CD4-positive, alpha-beta T cell treated with Interferon alpha-2 for 1 hour (primary cell): ENCODE measurements at regions not wholly inside any gene's neighbourhood (a gene's known extent, or its start where the extent isn't known, plus 50 kb on each side); places are given as distances from the start of the nearest gene placed in this dataset.
"Not testable (repeated sequence)": the region's sequence is repeated elsewhere in the genome, so short reads cannot be mapped to it uniquely, and the experiment has no call there.

Experiments
- DNase-seq, 2 donors: peaks; one replicate each; pipeline ENCODE4 v3.0.0-alpha.2; 2020 to 2022

DNA sequence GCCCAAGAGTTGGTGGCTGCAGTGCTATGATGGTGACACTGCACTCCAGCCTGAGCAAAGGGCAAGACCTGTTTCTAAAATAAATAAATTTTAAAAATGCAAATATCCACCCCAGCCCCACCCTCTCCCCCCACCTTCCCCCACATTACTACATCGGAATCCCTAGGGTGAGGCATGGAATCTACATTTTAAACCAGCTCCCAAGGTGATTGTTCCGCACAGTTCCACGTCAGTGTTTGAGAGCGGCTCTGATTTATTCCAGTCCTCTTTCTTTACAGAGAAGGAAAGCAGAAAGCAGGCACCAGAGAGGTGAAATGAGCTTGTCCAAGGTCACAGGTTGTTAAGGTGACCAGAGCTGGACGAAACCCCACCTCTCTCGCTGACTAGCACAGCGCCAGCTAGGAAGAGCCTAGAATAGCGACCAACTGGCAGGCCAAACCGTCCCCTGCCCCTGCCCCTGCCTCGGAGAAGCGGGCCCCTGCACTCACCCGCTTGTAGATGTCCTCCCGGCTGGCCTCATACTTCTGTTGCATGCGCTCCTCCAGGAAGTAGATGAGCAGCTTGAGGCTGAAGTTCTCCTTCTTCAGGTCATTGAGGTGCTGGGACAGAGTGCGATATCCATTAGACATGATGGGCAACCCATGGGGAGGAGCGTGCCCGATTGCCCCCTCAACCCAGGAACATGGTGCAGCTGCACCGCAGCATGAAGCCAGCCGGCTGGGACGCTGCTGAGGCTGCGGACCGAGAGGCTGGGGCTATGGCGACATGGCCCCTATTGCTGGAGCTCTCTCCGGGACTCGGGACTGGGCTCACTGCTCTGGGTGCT, 103.7 kb upstream of the NBPF26 start:
- not testable (repeated sequence) for DNase-seq

DNA sequence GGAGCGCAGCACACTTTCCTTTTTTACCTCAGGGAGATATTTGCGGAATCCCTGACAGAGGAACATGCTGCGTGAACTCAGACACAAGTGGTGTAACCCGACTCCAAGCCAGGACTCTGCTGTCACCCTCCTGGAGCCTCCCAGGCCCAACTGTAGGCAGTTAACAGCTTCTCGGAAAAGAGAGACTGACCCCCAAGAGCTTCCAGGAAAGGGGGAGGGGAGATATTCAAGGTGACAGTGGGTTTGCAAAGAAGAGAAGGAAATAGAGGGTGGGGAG, 103.1 kb upstream of the NBPF26 start:
- not testable (repeated sequence) for DNase-seq

DNA sequence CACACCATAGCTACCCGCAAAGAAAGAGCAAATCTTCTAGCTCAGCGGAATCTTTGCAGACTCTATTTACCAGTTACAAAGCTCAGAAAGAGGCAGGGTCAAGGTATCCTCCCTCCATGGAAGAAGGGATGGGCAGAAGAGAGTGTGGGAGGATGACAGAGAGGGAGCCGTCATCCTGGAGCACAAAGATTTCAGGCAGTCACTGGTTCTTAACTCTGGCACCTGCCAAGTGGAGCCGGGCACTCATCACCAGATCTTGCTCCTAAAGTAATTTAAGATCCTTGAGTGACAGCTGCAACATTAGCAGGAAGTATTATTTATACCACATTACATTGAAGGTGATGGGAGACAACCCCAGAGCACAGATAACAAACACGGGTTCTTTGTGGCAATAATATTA, 102.5 kb upstream of the NBPF26 start:
- DNase-seq = not testable (repeated sequence)

DNA sequence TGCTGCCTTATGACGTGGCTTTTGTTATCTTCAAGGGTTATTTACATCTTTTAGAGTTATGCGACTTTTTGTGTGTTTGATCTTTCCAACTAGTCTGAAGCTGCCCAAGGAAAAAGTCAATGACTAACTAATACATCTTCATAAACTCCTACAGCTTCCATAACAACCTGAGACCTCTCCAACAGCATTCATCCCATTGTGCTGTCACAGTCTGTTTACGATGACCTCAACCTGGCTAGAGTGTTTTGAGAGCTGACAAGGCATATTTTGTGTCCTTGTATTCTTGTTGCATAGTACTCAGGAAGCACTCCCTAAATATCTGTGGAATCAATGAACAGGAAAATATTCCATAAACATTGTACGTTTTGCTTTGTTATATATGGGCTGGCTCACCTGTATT, 100.2 kb upstream of the NBPF26 start:
- not testable (repeated sequence) for DNase-seq

DNA sequence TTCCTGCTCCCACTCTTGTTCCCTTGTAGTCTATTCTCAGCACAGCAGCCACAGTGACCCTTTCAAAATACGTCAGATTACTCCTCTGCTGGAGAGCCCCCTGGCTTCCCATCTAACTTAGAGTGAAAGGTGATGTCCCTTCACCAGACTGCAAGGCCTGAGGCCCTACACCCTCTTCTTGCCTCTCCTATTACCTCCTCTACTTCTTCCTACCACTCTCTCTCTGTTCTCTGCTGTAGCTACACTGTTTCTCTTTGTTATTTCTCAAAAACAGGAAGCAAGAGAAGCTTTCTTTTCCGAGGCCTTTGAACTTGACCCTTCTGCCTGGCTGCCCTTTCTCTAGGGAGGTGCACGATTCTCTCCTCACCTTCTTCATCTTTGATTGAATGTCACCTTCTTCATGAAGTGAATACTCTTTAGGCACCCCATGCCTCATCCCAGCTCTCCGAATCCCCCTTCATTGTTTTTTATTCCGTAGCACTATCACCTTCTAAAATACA, 99.1 kb upstream of the NBPF26 start:
- not testable (repeated sequence) for DNase-seq

DNA sequence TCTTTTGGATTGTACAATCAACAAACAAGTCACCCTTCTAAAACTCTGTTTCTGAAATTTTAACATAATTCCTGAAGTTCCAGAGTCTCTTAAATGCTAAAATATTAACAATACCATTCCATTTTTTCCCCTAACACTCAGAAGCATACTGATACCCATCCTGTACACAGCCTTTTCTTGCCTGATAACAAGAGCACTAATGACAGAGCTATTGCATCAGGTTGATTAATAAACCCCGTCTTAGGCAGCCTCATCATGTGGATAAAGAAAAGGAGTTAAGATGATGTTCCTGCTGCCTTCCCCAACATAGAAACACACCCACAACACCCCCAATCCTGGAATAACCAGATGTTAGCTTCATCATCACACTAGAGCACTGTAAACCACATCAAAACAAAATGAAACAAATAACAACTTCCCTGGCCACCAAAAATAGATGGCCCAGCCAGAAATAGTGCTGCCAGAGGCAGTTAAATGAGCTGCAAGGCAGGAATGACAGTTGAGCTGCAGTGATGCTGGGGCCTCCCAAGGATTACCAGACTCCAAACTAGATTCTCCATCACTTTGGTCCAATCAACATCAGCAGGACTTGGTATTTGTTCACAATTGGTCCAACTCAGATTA, 93.8 kb upstream of the NBPF26 start:
- not testable (repeated sequence) for DNase-seq

DNA sequence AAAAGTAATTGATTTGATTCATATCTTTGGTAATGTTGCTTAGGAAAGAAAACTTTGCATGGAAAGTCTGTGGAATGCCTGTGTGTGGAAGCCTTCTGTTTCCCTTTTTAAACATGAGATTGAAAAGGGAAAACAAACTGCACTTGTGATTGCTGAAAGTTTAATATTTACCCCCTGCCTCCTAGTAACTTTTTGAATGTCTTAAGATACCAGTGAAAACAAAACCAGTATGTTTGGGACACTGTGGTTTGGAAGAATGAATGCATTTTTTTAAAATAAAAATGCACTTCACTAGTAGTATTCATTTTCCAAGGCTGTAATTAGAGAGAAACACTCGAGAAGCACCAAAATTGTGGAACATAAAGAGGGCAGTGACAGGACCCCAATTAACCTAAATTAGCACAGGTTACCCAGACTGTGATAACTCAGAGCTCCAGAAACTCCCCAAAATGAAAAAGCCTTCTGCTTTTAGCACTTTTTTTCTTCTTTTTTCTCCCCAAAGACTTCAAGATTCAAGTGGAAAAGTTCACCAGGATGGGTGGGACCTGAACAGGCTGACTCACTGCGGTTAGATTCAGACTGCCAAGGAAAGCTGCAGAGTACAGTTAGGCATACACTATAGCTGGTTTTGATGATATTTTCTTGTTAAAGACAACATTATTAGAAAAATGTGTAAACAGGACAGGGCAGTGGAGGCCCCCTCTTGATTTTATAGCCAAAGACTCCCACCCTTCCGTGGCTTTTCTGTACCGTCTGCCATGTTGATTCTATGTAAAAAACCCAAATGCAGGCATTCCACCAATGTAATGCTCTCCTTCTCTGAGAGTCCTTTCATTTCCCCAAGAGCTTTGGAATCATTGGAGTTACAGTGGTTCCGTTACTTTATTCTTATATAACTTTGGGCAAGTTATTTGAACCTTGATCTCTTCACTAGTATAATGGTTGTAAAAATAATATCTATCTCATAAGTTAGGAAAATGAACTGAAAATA, 88.6 kb upstream of the NBPF26 start:
- DNase-seq = not testable (repeated sequence)

DNA sequence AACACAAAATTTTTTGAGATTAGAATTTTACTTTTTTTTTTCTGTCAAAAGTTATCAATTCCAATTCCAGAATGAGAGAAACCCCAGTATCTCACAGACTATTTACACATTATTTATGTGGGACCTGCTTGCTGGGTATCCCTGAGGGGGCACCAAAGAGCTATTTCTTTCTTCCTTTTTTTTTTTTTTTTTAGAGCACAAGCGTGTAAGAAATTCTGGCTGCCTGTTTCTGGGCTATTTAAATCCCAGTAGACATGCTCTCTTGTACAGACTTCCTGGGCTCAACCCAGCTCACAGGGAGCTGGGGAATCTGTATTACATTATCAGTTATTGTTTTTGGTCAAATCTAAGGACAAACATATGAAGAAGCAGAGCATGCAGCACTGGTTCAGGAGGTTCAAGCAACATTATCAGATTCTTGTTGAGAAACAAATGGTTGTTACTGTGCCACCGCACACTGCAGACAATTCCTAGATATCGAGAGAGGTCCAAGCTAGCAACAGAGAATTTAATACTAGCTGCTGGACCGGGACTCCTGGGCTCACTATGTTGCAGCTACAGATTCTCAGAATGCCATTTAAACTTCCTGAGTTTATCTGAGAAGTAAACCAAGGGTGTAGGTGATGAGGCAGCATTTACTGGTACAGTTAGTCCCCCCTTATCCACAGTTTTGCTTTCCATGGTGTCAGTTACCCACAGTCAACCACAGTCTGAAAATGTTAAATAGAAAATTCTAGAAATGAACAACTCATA, 83.3 kb upstream of the NBPF26 start:
- not testable (repeated sequence) for DNase-seq

DNA sequence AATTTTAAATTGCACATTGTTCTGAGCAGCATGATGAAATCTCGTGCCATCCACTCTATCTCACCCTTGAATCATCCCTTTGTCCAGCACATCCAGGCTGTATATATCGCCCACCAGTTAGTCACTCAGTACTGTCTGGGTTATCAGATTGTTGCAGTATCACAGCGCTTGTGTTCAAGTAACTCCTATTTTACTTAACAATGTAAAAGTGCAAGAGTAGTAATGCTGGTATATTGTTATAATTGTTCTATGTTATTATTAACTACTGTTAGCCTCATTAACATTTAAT, 82.8 kb upstream of the NBPF26 start:
- DNase-seq = not testable (repeated sequence)

DNA sequence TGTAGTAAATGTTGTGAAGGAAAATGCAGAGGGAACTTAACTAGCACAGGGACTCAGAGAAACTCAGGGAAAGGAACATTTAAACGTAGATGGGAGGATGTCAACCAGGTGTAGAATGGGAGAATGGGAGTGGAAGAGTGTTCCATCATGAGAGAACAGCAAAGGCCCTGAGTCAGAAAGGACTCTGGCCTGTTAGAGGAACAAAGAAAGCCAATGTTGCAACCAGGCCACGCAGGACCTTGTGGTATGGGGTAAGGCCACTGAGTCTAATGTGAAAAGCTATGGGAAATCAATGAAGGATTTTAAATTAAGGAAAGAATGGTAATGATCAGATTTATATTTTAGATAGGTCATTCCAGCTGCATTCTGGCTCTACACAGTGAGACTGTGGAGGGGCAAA, 76.6 kb upstream of the NBPF26 start:
- not testable (repeated sequence) for DNase-seq

DNA sequence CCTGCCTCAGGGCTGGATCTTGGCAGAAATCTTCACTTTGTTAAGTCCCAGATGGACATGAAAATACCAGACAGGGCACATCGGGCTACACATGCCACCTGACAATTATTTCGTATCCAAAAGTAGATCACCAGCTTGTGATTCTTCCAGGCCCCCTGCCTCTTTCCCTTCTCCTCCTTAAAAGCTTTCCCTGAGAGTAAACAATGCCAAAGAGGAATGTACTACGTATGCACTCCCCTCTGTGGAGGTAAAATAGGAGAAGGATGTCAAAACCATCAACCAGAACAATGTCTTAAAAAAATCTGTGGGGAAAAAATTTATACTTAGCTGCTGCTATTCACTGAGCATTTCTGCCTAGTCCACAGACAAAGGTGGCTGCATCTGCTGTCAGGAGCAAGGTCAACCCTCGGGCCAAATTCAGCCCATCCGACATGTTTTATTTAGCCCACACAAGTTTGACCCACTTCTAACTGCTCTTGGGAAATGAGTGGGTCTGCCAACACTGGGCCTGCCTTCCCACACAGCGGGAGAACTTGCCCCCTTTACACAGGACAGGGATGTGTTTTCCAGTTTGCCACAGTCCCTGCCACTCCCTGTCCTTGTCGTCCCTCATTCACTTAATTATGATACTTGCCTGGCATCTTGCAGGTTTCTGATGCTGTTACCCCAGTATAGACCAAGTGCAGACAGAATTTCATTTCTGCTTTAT, 74.7 kb upstream of the NBPF26 start:
- DNase-seq = not testable (repeated sequence)

DNA sequence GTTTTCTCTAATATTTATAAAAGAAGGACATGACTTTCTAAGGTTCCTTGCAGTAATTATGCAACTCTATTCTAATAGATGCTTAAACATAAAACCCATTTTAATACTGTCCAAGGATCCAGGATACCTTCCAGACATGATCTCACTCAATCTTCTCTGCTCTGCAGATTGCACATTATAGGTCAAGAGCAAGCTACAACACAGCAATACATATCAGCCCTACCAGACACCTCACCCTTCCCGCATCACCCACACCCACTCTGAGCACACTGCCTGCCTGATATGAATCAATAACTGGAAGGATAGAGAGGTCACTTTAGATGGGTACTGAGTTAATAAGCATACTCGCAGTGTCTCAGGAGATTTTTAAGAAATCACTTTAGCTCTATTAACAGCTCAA, 74.0 kb upstream of the NBPF26 start:
- not testable (repeated sequence) for DNase-seq

DNA sequence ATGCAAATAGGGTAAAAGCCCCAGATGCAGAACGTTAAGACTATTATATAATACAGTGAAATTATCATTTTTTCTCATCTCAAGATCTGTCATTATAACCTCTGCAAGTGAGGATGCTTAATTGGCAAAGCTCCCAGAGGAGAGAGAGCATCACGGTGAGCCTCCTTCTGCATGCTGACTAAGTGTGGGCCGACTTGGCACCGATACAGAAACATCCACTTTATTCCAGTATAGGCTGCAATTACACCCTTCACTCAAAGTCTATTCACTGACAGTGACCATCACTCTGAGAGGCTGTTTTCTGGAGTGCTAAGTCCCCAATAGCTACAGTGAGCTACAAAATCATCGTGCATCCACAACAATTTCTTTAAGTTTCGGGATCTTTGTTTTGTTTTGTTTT, 69.6 kb upstream of the NBPF26 start:
- not testable (repeated sequence) for DNase-seq

DNA sequence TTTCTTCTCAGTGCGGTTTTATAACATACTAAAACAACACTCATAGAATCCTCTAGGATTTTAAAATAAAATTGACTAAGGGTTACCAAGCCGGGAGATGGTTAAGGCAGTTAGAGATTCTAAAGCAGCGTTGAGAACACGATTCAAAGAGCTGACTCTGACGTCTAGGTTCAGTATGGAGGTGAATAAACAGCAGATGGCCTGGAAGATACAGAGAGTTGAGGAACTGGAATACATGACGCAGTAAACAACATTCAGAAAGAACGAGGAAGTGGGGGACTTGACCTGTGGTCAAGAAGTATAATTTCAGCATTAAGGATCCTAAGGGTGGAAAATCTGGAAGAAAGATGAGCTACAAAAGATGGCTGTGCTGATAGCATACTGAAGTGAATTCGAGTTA, 68.4 kb upstream of the NBPF26 start:
- DNase-seq = not testable (repeated sequence)

DNA sequence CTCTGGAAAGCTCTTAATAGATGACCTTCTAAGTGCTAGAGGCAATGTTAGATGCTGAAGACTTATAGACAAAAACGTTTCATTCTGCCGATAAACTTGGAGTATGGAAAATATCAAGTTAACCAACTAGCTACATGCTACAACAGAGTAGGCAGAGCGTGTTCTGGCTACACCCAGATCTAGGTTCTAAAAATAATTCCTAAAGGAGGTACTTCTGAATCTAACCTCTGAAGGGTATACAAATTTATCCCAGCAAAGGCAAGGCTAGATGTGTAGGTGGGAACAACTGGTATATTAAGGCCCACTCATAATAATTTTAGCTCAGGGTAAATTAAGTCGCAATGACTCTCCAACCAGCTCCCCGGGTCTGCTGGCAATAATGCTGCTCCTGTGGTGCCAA, 67.6 kb upstream of the NBPF26 start:
- not testable (repeated sequence) for DNase-seq

DNA sequence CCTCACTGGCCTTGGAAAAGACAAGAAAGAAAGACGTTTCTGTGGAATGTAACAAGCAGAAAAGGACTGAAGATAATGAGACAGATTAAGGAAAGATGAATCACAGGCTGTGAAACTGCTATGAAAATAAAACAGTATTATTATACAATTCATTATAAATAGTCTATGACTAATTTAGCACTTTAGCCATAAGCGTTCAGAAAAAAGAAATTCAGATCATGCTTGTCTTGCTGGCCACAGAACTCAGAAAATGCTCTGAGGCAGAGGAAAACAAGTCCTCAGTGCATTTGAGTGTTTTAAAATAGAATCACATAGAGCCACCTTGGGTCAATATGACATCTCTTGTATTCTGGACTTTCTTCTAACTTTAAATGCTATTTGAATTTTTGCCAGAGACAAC, 65.9 kb upstream of the NBPF26 start:
- DNase-seq = not testable (repeated sequence)

DNA sequence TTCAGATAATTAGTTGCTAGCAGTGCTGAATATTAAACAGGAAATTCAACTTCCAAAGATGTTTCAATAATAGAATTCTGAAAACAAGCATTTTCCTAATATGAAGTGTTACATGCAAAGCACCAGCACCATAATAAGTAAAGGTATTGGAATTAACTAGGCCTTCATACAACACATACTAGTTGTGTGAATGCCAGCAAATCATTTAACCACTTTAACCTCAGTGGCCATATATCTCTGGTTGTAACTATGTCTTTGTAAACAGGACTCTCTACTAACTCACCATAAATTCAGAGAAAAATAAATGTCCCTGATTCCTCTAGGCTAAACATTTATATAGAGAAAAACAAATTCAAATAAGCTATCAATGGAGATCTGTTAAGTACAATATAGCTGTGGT, 65.1 kb upstream of the NBPF26 start:
- not testable (repeated sequence) for DNase-seq

DNA sequence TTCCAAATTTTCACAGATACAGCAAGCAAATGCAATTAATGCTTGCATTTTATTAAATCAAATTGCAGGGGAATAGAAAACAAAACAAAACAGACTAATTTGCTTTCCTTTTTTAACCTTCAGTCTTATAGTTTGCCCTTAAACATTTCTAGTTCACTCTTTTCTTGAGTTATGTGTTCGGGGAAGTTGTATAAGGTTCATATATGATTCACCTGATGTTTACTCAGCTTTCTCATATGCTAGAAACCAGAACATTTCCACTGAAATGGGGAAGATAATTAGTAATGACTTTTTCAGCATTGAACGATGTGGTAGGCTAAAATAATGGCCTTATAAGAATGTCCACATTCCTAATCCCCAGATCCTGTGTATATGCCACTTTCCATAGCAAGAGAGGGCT, 64.6 kb upstream of the NBPF26 start:
- not testable (repeated sequence) for DNase-seq

DNA sequence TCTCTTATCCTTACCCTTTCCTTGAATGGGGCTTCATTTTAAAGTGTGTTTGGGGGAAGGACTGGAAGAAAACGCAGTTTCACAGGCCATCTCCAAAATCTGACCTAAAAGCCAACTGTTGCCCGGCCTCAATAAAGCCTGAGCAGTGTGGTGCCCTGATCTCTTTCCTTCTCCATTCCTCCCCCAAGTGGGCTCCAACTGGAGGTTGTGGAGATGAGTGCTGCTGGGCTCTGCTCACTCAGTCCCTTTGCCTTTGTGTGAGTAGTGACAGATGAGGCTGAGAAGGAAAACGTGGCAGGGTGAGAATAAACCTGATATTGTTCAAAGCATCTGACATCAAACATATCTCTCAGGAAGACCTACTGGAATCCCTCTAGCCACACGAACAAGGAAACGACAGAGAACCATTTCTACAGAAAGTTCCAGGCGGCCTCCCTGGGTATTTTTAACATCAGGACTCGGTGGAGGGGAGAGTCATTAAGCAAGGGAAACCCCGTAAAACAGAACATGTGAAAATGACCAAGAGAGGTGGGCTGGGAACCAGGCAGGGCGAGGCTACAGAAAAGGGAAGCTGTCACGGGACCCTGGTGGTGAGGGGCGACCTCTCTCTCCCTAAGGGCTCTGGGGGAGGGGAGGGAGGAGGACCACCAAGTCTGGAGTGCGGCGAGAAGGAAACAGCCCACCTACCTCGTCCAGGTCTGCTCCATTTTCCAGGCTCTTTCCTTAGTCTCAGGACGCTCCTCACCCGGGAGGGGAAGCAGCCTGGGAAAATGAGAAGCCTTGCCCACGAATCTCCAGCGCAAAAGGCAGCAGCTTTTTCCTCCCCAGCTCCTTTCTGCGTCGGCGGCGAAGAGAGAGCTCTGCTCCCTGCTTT, 59.1 kb upstream of the NBPF26 start:
- DNase-seq = not testable (repeated sequence)

DNA sequence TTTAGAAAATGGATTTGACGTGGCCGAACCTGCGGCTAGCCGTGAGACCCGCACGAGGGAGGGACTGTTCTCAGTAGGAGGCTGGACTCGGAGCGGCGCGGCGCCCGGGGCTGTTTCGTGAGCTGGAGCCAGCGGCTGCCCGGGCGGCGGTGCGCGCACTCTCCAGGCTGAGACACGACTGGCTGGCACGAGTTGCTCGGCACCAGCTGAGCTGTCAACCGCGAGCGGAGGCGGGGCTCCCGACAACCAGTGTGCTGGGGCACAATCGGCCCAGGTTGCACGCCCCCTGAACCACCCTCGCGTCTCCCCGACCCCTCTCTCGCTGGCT, 58.5 kb upstream of the NBPF26 start:
- DNase-seq = peak; percentile 2 to 7

DNA sequence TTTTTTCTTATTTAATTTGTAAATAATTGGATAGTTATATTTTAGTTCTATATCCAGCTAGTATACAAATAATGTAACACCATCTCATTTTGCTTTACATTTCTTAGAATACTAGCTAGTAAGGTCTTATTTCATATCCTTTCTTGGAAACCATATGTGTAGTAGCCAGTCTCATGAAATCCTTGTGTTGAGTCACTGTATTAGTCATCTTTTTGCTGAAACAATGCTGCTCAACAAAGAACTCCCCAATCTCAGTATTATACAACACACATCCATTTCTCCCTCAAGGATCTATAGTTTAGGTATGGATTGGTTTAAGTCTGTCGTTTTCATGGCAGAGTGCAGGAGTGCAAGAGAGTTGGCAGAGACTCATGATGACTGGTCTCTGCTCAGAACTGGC, 55.6 kb upstream of the NBPF26 start:
- not testable (repeated sequence) for DNase-seq
